Cardiac septum (tissue), 1 donor: ENCODE measurements at regions not wholly inside any gene's neighbourhood (a gene's known extent, or its start where the extent isn't known, plus 50 kb on each side); places are given as distances from the start of the nearest gene placed in this dataset.

Experiments used
- DNase-seq: peaks from one replicate; pipeline ENCODE4 v3.0.0-alpha.2; 2020; ENCODE audit warnings: low spot score
- intact Hi-C: fragments of 100-400 bp; cut with DNase I; formaldehyde crosslinking; loops from one replicate; pipeline ENCODE4 v1.14.0; 2022
- donor health status: DM: no; HTN: no; CAD: no.

DNA sequence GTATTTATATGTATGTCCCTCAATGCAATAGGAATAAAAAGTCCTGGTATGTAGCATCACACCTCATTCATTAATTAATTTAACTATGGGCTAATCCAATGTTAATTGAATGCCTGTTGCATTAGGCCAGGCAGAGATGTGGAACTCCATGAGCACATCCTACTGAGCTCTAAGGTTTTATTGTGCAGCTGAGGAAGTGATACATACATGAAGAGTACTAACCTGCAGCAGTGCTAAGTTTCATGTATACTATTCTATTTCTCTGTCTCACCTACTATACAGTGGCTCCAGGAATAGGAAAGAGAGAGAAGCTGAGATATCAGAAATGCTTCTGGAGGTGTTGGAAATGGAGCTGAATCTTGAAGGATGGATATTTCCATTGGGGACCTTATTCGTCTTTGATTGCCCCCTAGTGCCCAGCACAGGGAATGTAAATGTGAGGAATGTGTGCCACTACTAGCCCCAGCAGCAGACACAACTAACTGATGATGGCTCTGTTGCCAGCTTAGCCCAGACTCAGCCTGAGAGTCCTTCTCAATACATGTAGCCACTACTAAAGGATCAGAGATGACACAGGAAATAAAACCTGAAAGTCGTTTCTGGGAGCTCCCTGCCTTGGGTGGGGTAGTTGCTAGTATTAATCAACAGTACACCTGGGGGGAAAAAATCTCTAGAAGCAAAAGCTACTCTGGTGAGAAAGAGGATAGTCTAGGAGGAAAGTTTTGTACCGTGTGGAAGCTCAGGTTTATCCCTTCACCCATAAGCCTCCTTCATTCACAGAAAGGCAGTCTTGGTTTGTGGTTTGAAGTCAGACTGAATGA lies 173.3 kb upstream of the FOXD3 start:
- intact Hi-C loops: no loop called here
- no peak for DNase-seq

DNA sequence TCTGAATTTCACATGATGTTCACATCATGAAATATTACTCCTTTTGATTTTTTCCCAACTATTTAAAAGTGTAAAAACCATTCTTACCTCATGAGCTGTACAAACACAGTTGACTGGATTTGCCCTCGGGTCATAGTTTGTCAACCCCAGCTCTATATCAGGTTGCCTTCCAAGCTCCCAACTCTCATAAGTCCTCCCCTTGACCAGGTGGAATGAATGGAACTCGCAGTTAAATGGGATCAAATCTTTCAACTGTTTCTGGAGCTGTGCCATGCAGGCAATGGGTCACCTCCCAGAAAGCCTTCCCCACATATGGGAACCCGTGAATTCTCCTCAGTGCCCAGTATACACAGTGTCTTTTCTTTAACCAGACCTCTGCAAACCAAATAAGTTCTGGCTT lies 169.8 kb upstream of the FOXD3 start:
- intact Hi-C loops: no loop called here
- no peak for DNase-seq

DNA sequence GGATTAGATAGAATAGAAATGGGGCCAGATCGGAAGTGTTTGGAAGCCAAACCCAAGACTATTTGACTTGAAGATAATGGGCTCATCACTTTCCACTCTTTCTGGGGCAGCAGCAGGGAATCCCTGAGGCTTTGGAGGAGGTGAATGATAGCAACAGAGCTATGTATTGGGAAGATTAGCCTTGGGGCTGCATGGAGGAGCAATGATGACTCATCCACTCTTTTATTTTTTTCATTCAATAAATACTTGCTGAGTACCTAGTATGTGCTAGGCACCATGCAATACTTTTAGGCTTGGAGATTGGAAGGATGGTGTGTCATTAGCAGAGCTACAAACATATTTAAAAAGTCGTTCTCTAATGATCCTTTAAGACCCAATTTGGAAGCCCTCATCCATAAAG lies 166.9 kb upstream of the FOXD3 start:
- no peak for DNase-seq
- intact Hi-C loops: no loop called here

DNA sequence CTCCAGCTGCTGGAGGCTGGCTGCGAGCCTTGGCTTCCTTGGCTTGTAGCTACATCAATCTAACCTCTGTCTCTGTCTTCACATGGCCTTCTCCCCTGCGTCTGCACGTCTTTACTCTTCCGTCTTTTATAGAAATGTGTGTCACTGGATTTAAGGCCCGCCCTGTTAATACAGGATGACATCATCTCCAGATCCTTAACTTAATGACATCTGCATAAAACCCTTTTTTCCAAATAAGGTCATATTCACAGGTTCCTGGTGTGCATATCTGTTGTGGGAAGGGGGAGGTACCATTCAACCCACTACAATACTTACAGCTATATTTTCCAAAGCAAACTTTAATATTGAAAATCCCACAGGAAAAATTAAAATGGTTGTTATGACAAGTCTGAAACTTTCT lies 165.3 kb upstream of the FOXD3 start:
- intact Hi-C loops: no loop called here
- no peak for DNase-seq

DNA sequence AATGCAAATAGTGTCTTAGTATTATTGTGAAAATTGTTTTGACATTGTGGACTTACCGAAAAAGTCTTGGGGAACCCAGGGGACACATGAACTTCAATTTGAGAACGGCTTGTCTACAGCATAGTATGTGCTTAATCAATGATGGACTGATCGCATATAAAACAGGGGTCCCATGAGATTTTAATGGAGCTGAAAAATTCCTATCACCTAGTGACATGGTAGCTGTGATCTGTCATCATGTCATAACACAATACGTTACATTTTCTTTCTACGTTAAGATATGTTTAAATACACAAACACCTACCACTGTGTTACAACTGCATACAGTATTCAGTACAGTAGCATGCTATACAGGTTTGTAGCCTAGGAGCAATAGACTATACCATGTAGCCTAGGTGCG lies 153.3 kb upstream of the FOXD3 start:
- intact Hi-C loops: no loop called here
- DNase-seq: no peak

DNA sequence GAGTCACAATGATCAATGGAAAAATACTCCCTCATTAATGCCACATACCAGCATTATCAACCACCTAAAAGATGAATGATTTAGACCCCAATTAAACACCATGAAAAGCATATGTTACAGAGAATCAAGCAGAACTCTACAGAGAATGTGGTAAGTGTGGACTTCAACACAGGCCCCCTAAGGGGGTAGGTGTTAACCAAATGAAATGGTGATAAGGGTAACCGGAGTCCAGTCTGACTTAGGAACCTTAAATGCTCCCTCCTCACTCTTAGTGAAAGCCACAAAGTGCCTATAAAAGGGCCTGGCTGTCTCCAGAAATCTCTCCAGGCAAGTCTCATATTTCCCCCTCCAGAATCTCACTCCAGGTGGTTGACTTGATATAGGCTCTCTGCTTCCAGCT lies 149.2 kb upstream of the FOXD3 start:
- intact Hi-C loops: no loop called here
- no peak for DNase-seq

DNA sequence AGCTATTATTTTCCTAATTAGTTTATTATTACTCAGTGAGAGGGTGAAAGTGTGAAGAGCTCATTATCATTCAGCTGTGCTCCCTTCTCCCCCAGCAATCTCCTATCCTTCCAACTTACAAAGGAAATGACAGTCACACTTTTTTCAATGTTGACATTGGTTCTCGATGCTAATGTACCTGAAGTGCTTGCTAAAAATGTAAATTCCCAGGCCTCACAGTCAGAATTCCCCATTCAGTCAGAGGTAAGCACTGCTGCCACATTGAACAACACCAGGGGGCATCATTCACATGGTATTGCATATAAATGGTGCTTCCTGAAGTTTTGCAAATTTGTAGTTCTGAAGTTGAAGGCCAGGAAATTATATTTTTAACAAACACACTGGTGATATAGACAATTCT lies 132.7 kb upstream of the FOXD3 start:
- no peak for DNase-seq
- intact Hi-C loops: no loop called here

DNA sequence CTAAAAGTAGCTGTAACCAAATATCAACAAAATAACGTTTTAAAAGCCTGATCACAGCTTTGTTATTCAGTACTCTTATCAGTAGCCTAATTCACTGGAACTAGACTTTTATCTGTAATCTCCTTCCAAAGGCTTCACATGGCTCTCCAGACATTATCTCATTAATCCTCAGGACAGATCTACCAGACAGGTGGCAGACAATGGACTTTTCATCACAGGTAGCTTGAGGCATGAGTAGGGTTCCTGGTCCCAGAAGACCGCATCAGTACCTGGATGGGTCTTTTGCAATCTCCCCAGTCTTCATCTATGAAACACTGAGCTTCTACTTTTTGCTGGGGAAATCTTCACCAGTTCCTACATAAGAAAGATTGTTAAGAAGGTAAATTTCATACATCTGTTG lies 132.2 kb upstream of the FOXD3 start:
- DNase-seq: no peak
- intact Hi-C loops: no loop called here

DNA sequence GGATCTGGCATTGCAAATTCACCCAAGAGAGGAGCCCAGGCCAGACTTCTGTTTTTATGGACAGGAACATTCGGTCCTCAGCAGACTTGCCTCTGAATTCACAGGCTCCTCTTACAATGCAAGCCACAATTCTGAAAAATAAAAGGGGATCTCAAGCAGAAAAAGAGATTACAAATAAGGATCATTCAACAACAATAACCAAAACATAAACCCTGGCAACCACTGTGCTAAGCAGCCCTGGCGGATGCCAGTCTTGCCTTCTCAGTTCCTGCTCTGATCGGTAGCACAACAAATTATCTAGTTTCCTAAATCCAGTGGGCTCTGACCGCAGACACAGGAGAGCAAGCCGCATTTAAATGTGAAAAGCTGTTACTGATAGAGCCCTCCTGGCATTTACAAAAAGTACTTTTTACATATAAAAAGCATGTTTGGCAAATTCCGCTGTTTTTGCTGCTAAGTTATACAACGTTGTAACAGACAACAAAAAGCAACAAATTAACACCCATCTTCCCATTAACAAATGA lies 123.4 kb upstream of the FOXD3 start:
- intact Hi-C loops: no loop called here
- no peak for DNase-seq

DNA sequence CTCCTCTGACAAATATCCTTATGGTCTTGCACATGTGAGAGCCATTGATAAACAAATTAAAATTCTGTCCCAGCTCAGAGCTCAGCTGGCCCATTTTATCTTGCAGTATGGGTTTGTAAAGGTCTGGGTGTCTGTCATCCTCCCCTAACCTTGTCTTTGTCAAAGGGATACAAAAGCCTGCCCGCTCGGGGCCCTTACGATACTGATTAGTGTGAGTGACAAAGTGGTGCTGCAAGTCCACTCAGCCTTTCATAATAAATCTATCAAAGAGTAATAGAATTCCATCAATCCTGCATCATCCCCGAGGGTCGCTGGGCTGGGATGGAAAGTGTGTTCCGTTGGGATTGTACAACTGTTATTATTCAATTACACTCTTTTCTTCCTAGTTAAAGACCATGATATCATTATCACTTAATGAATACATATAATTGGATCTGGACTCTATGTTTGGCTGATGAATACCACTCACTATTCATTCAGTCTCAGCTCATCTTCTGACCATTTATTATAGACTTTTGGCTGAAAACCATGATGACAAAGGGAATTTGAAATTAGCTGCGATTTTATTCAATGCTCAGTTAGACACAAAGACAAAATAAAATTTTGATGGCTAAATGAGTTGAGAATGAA lies 122.5 kb upstream of the FOXD3 start:
- no peak for DNase-seq
- intact Hi-C loops: no loop called here

DNA sequence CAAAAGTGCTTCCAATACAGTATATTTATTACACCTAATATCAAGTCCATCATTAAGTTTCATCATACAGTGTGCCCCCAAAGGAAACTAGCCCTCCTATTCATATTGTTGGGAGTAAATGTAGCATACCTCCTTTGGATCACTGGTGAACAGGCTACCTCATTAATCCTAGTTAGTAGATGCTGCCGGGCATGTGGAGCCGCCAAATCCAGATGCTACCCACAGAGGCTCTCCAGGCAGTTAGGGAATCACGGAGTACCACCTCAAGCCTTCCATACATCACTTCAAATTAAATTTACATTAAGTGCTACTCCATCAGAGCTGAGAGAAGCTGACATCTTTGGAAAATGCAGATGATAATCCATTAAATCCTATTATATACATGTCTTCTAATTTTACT lies 121.7 kb upstream of the FOXD3 start:
- intact Hi-C loops: no loop called here
- DNase-seq: no peak

DNA sequence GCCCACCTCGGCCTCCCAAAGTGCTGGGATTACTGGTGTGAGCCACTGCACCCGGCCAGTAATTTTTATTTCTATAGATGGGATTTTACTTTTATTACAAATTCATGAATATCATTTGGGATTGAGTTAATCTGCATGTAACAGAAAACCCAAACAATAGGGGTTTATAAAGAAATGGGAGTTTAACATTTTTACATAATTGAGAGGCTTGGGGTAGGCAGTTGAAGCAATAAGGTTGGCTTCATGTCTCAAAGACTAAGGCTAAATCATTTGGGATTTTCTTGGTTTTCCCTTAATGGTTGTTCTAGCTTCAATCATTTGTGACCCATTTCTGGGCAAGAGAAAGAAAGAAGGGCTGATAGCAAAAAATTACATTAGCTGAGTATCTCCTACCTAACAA lies 118.7 kb upstream of the FOXD3 start:
- intact Hi-C loops: no loop called here
- no peak for DNase-seq

DNA sequence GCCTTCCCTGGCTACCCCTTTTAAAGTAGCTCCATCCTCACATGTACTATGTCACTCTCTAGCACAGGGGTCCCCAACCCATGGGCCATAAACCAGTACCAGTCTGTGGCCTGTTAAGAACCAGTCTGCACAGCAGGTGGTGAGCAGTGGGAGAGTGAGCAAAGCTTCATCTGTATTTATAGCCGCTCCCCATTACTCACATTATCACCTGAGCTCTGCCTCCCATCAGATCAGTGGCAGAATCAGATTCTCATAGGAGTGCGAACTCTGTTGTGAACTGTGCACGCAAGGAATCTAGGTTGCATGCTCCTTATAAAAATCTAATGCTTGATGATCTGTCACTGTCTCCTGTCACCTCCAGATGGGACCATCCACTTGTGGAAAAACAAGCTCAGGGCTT lies 116.6 kb upstream of the FOXD3 start:
- intact Hi-C loops: no loop called here
- DNase-seq: no peak

DNA sequence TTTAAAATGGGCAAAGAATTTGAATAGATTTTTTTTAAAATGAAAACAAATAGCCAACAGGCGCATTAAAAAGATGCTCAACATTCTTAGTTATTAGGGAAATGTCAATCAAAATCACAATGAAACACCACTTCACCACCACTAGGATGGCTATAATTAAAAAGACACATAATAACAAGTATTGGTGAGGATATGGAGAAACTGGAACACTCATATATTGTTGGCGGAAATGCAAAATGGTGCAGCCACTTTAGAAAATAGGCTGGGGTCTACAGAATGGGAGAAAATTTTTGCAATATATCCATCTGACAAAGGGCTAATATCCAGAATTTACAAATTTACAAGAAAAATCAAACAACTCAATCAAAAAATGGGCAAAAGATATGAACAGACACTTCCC lies 107.8 kb upstream of the FOXD3 start:
- no peak for DNase-seq
- intact Hi-C loops: no loop called here

DNA sequence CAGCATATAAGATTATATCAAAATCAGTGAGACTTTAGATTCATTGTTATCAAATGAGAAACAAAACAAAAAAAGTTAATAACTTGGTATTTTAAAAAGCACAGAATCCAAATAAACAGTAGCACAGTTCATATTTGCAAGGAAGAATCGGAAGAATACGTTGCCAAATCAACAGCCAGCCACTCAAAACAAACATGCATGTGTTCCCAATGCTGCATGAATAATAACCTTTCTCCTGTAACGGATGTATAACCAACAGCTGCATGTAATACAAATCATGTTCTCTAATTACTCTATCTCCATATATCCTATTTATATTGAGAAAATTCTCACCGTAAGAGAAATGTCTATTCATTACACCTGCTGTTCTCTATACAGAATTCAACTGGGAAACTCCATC lies 98.9 kb upstream of the FOXD3 start:
- DNase-seq: no peak
- intact Hi-C loops: no loop called here

DNA sequence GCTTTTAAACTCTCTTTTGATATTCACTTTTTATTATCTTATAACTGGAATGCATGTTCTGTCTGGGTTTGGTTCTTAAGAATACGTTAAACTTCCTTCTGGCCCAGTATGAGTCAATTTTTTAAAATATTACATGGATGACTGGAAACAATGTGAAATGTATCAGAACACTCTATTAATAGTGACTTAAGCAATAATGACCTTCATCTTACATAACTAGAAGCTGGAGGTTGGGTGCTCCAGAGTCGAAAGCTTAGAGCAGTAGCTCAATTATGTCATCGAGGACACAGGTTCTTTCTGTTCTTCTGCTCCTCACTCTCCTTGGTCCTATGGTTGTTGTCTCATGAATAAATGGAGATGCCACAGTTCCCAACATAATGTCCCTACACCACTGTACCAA lies 91.6 kb upstream of the FOXD3 start:
- intact Hi-C loops: no loop called here

DNA sequence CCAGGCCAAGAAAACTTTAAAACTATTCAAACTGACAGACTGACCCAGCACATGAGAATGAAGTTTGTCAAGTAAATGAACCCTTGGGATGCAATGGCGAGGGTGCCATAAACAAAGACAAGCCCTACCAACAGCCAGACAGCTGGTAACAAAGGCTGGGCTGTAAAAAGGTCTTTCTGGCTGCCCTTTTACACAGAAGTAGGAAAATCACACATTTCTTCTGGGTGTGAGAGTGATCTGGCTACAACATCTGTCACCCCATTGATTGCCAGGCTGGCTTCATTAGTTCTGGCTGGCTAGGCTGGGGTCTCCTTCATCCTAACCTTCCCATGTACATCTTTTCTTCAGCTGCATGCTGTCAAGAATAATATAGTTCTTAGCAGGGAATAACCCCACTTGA lies 83.6 kb upstream of the FOXD3 start:
- DNase-seq: no peak
- intact Hi-C loops: no loop called here

More for the DNA sequence above, 91.6 kb upstream of the FOXD3 start:
- DNase-seq: no peak

DNA sequence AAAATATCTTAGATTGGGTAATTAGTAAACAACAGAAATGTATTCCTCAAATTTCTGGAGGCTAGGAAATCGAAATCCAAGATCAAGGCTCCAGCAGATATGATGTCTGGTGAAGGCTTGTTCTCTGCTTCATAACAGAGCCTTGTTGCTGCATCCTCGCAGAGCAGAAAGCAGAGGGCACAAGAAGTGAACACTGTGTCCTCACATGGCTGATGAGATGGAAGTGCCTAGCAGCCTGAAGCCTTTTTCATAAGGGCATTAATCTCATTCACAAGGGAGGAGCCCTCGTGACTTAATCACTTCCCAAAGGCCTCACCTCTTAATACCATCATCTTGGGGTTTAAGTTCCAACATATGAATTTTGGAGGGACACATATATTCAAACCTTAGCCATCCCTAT lies 77.2 kb upstream of the FOXD3 start:
- intact Hi-C loops: no loop called here

DNA sequence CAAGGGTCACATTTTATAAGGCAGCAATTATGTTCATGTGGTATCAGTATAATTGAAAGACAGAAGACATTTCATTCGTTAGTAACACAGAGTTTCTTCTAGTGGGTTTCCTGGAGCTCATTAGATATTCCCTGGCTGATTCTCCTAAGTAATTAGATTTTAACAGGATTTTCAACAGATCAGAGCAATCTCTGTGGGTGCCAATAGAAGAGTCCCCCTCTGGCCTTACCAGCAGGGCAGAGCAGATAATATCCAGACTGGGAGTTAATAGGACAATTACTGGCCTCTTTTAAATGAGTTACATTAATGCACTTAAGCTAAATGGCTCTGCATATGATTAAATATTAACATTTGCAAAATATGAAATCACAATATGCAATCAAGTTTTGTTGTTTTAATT lies 74.2 kb upstream of the FOXD3 start:
- intact Hi-C loops: no loop called here
- DNase-seq: no peak

More for the DNA sequence above, 77.2 kb upstream of the FOXD3 start:
- DNase-seq: no peak

DNA sequence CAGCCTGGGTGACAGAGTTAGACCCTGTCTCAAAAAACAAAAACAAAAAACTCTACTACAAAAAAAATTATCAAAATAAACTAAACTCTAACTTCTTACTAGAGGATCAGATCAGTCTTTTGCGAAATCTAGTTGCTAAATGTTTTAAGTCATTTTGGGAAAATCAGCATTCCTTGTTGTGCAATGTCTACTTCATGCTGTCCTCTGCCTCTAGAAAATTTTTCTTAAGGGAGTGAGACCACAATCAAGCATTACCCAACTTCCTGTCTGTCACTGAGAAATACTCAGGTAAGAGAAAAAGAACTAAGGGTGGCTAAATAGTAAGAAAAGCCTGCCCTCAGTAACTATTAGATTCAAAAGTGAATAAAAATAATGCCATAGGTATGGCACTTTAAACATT lies 67.2 kb upstream of the FOXD3 start:
- intact Hi-C loops: no loop called here
- DNase-seq: no peak

DNA sequence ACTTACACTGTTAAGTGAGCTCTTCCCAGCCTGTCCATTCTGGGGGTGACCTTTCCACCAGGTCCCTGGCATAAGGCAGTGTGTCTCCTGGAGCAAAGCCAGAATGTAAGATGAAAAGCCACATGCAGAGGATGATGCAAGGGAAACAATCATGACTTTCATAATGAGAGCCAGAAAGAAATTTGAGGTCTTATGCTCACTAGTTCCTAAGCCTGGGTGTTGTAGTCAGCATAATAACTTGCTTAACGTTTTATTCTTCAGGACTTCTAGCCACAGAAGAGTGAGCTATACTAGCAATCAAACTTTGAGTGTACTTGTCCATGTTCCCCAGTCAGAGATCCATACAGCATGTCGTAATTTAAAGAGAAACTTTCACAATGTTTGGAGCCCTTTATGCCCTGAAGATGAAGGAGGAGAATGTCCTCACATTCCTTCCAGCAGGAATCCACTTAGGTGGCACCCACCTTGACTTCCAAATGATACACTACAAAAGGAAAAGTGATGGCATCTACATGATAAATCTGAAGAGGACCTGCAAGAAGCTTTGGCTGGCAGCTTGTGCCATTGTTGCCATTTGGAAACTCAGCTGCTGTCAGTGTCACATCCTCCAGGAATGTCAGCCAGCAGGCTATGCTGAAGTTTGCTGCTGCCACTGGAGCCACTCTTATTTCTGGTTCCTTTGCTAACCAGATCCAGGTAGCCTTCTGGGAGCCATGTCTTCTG lies 60.5 kb upstream of the FOXD3 start:
- DNase-seq: no peak
- intact Hi-C loops: no loop called here
